22Rv1 (cell line): ENCODE measurements at regions not wholly inside any gene's neighbourhood (a gene's known extent, or its start where the extent isn't known, plus 50 kb on each side); places are given as distances from the start of the nearest gene placed in this dataset.

Experiments
- CTCF ChIP-seq: fragments of 450-650 bp; IDR thresholded peaks from 2 replicates; pipeline ENCODE4 v1.5.1; 2017; ENCODE audit warnings: mild to moderate bottlenecking
- ZFX ChIP-seq: fragments of 450-650 bp; IDR thresholded peaks from 2 replicates; pipeline ENCODE4 v1.6.1; 2017; ENCODE audit warnings: antibody characterized with exemption, borderline replicate concordance

- TF ChIP-seq CTCF (no peak), ZFX (no peak)
These were observed 307.4 kb downstream of the GRIA2 start for GRCh38 chr4:157527954-157528353.
